ENCODE measurements at regions not wholly inside any gene's neighbourhood (a gene's known extent, or its start where the extent isn't known, plus 50 kb on each side); places are given as distances from the start of the nearest gene placed in this dataset.

- no peaks in the 10 kb centered on the region for H3K9me3 Mint-ChIP-seq
Observed at GRCh38 chrX:68989865-68990606, 161.2 kb downstream of the EFNB1 start.

GRCh38 chrX:68989456-68989855 is 160.6 kb downstream of the EFNB1 start:
- CTCF ChIA-PET = no interaction called here
- Mint-ChIP-seq H3K27ac (no peak overlapping the region), H3K9me3 (no peaks in the 10 kb centered on the region), H3K4me1 (no peaks in the 10 kb centered on the region), H3K27me3 (peaks cover 3 to 10% of the 10 kb centered on the region in 2 donors), H3K36me3 (no peaks in the 10 kb centered on the region), H3K4me3 (no peak overlapping the region)
- no peaks in the 10 kb centered on the region for H3K36me3 ChIP-seq (ENCODE audit: insufficient read depth, low read length)
- POLR2A ChIA-PET = no interaction called here
- H3K9me3 ChIP-seq (ENCODE audit: low read length) = no peaks in the 10 kb centered on the region
- H3K4me1 ChIP-seq (ENCODE audit: insufficient read depth, low read length) = no peaks in the 10 kb centered on the region
- no peak overlapping the region for H3K27ac ChIP-seq (ENCODE audit: low read depth, low read length)
- H3K4me3 ChIP-seq (ENCODE audit: low read length) = no peak overlapping the region
- no peak for DNase-seq
- H3K27me3 ChIP-seq (ENCODE audit: insufficient read depth, low read length, poor library complexity, severe bottlenecking) = no peaks in the 10 kb centered on the region

More at GRCh38 chrX:68989865-68990606, 161.2 kb downstream of the EFNB1 start:
- Mint-ChIP-seq H3K4me1 (no peaks in the 10 kb centered on the region), H3K4me3 (no peak overlapping the region), H3K27me3 (peaks cover 3 to 6% of the 10 kb centered on the region in 2 donors), H3K36me3 (no peaks in the 10 kb centered on the region), H3K27ac (no peak overlapping the region)
- no peak for DNase-seq
- no peaks in the 10 kb centered on the region for H3K9me3 ChIP-seq (ENCODE audit: low read length)
- no peaks in the 10 kb centered on the region for H3K4me1 ChIP-seq (ENCODE audit: insufficient read depth, low read length)
- H3K27me3 ChIP-seq (ENCODE audit: insufficient read depth, low read length, poor library complexity, severe bottlenecking) = no peaks in the 10 kb centered on the region
- H3K4me3 ChIP-seq (ENCODE audit: low read length) = no peak overlapping the region
- CTCF ChIA-PET = no interaction called here
- no peak overlapping the region for H3K27ac ChIP-seq (ENCODE audit: low read depth, low read length)
- H3K36me3 ChIP-seq (ENCODE audit: insufficient read depth, low read length) = no peaks in the 10 kb centered on the region
- POLR2A ChIA-PET = no interaction called here

GRCh38 chrX:68988865-68989264 is 160.0 kb downstream of the EFNB1 start:
- Histone ChIP-seq H3K4me3 (ENCODE audit: low read length) (no peak overlapping the region), H3K9me3 (ENCODE audit: low read length) (no peaks in the 10 kb centered on the region), H3K4me1 (ENCODE audit: insufficient read depth, low read length) (no peaks in the 10 kb centered on the region), H3K36me3 (ENCODE audit: insufficient read depth, low read length) (no peaks in the 10 kb centered on the region), H3K27ac (ENCODE audit: low read depth, low read length) (no peak overlapping the region), H3K27me3 (ENCODE audit: insufficient read depth, low read length, poor library complexity, severe bottlenecking) (no peaks in the 10 kb centered on the region)
- POLR2A ChIA-PET = no interaction called here
- no peaks in the 10 kb centered on the region for H3K4me1 Mint-ChIP-seq
- no peak for DNase-seq
- H3K4me3 Mint-ChIP-seq = no peak overlapping the region
- no peaks in the 10 kb centered on the region for H3K9me3 Mint-ChIP-seq
- peaks cover 3 to 10% of the 10 kb centered on the region in 2 donors for H3K27me3 Mint-ChIP-seq
- CTCF ChIA-PET = no interaction called here
- H3K27ac Mint-ChIP-seq = no peak overlapping the region
- H3K36me3 Mint-ChIP-seq = no peaks in the 10 kb centered on the region

GRCh38 chrX:68985135-68985755 is 156.4 kb downstream of the EFNB1 start:
- Mint-ChIP-seq H3K4me3 (no peak overlapping the region), H3K27me3 (peaks cover 3 to 10% of the 10 kb centered on the region in 2 donors), H3K9me3 (no peaks in the 10 kb centered on the region), H3K36me3 (no peaks in the 10 kb centered on the region), H3K4me1 (no peaks in the 10 kb centered on the region), H3K27ac (no peak overlapping the region)
- no peaks in the 10 kb centered on the region for H3K4me1 ChIP-seq (ENCODE audit: insufficient read depth, low read length)
- H3K27me3 ChIP-seq (ENCODE audit: insufficient read depth, low read length, poor library complexity, severe bottlenecking) = no peaks in the 10 kb centered on the region
- POLR2A ChIA-PET = no interaction called here
- no peak overlapping the region for H3K27ac ChIP-seq (ENCODE audit: low read depth, low read length)
- CTCF ChIA-PET = no interaction called here
- no peaks in the 10 kb centered on the region for H3K36me3 ChIP-seq (ENCODE audit: insufficient read depth, low read length)
- H3K4me3 ChIP-seq (ENCODE audit: low read length) = no peak overlapping the region
- H3K9me3 ChIP-seq (ENCODE audit: low read length) = no peaks in the 10 kb centered on the region
- no peak for DNase-seq

- DNase-seq = no peak
- POLR2A ChIA-PET = no interaction called here
- H3K4me3 Mint-ChIP-seq = no peak overlapping the region
- Histone ChIP-seq H3K4me1 (ENCODE audit: insufficient read depth, low read length) (no peaks in the 10 kb centered on the region), H3K36me3 (ENCODE audit: insufficient read depth, low read length) (no peaks in the 10 kb centered on the region), H3K27me3 (ENCODE audit: insufficient read depth, low read length, poor library complexity, severe bottlenecking) (no peaks in the 10 kb centered on the region), H3K4me3 (ENCODE audit: low read length) (no peak overlapping the region), H3K9me3 (ENCODE audit: low read length) (no peaks in the 10 kb centered on the region), H3K27ac (ENCODE audit: low read depth, low read length) (no peak overlapping the region)
- no peaks in the 10 kb centered on the region for H3K4me1 Mint-ChIP-seq
- H3K27ac Mint-ChIP-seq = no peak overlapping the region
- H3K27me3 Mint-ChIP-seq = peaks cover 3 to 18% of the 10 kb centered on the region in 2 donors
- H3K36me3 Mint-ChIP-seq = no peaks in the 10 kb centered on the region
- H3K9me3 Mint-ChIP-seq = no peaks in the 10 kb centered on the region
- CTCF ChIA-PET = no interaction called here
Observed at GRCh38 chrX:68983004-68983857, 154.4 kb downstream of the EFNB1 start.

GRCh38 chrX:68982476-68982875 is 153.7 kb downstream of the EFNB1 start:
- DNase-seq = no peak
- Histone ChIP-seq H3K4me1 (ENCODE audit: insufficient read depth, low read length) (no peaks in the 10 kb centered on the region), H3K27me3 (ENCODE audit: insufficient read depth, low read length, poor library complexity, severe bottlenecking) (no peaks in the 10 kb centered on the region), H3K9me3 (ENCODE audit: low read length) (no peaks in the 10 kb centered on the region), H3K36me3 (ENCODE audit: insufficient read depth, low read length) (no peaks in the 10 kb centered on the region), H3K4me3 (ENCODE audit: low read length) (no peak overlapping the region), H3K27ac (ENCODE audit: low read depth, low read length) (no peak overlapping the region)
- Mint-ChIP-seq H3K36me3 (no peaks in the 10 kb centered on the region), H3K27me3 (peaks cover 3 to 18% of the 10 kb centered on the region in 2 donors), H3K9me3 (no peaks in the 10 kb centered on the region), H3K4me1 (no peaks in the 10 kb centered on the region), H3K27ac (no peak overlapping the region), H3K4me3 (no peak overlapping the region)
- POLR2A ChIA-PET = no interaction called here
- CTCF ChIA-PET = no interaction called here

GRCh38 chrX:68980906-68981616 is 152.2 kb downstream of the EFNB1 start:
- ChIA-PET CTCF (no interaction called here), POLR2A (no interaction called here)
- H3K4me1 Mint-ChIP-seq = peaks cover 0 to 1% (median 0%) of the 10 kb centered on the region in 3 donors
- Histone ChIP-seq H3K4me1 (ENCODE audit: insufficient read depth, low read length) (no peaks in the 10 kb centered on the region), H3K36me3 (ENCODE audit: insufficient read depth, low read length) (no peaks in the 10 kb centered on the region), H3K27ac (ENCODE audit: low read depth, low read length) (no peak overlapping the region), H3K4me3 (ENCODE audit: low read length) (no peak overlapping the region), H3K27me3 (ENCODE audit: insufficient read depth, low read length, poor library complexity, severe bottlenecking) (no peaks in the 10 kb centered on the region), H3K9me3 (ENCODE audit: low read length) (no peaks in the 10 kb centered on the region)
- peaks cover 3 to 20% of the 10 kb centered on the region in 2 donors for H3K27me3 Mint-ChIP-seq
- H3K4me3 Mint-ChIP-seq = no peak overlapping the region
- H3K27ac Mint-ChIP-seq = no peak overlapping the region
- peaks cover 0 to 4% (median 1%) of the 10 kb centered on the region in 5 donors for H3K9me3 Mint-ChIP-seq
- H3K36me3 Mint-ChIP-seq = no peaks in the 10 kb centered on the region
- DNase-seq = no peak

- Mint-ChIP-seq H3K27ac (no peak overlapping the region), H3K4me1 (peaks cover 8 to 14% (median 9%) of the 10 kb centered on the region in 3 donors)
- H3K4me3 ChIP-seq (ENCODE audit: low read length) = no peak overlapping the region
Observed at GRCh38 chrX:68978655-68979054, 149.8 kb downstream of the EFNB1 start.

More at GRCh38 chrX:68978655-68979054, 149.8 kb downstream of the EFNB1 start:
- peaks cover 0 to 14% of the 10 kb centered on the region in 2 donors for H3K27me3 Mint-ChIP-seq
- Histone ChIP-seq H3K27ac (ENCODE audit: low read depth, low read length) (no peak overlapping the region), H3K4me1 (ENCODE audit: insufficient read depth, low read length) (no peaks in the 10 kb centered on the region), H3K9me3 (ENCODE audit: low read length) (no peaks in the 10 kb centered on the region), H3K27me3 (ENCODE audit: insufficient read depth, low read length, poor library complexity, severe bottlenecking) (no peaks in the 10 kb centered on the region), H3K36me3 (ENCODE audit: insufficient read depth, low read length) (no peaks in the 10 kb centered on the region)
- H3K9me3 Mint-ChIP-seq = peaks cover 0 to 6% (median 4%) of the 10 kb centered on the region in 5 donors
- no peak overlapping the region for H3K4me3 Mint-ChIP-seq
- POLR2A ChIA-PET = no interaction called here
- DNase-seq = no peak
- no peaks in the 10 kb centered on the region for H3K36me3 Mint-ChIP-seq
- CTCF ChIA-PET = no interaction called here

Measured in CD8-positive, alpha-beta memory T cell (primary cell).